ENCODE measurements at regions not wholly inside any gene's neighbourhood (a gene's known extent, or its start where the extent isn't known, plus 50 kb on each side); places are given as distances from the start of the nearest gene placed in this dataset.

GRCh38 chr19:31175564-31176348 lies 173.5 kb downstream of the TSHZ3 start:
- no peak overlapping the region for H3K4me3 Mint-ChIP-seq
- DNase-seq (ENCODE audit: low spot score) (no peak), ATAC-seq (no peak)
- H3K4me1 Mint-ChIP-seq, result peaks cover 3% of the 10 kb centered on the region; the same call in 2 of the 3 replicates
- peaks cover 2% of the 10 kb centered on the region for H3K27me3 Mint-ChIP-seq (ENCODE audit: insufficient read depth, low read depth, poor library complexity)
- no peak overlapping the region for H2AFZ ChIP-seq
- H3K36me3 Mint-ChIP-seq (ENCODE audit: low read depth), result no peaks in the 10 kb centered on the region; the same call in 2 of the 3 replicates
- no peaks in the 10 kb centered on the region for H4K20me1 ChIP-seq (replicated peaks; ENCODE audit: insufficient read depth)
- no peaks in the 10 kb centered on the region for H3F3A ChIP-seq (replicated peaks; ENCODE audit: low read depth)
- no peaks in the 10 kb centered on the region for H3K4me1 ChIP-seq (ENCODE audit: insufficient read depth)
- no peaks in the 10 kb centered on the region for H3K79me2 ChIP-seq (replicated peaks; ENCODE audit: insufficient read depth)
- H3K27ac ChIP-seq (ENCODE audit: low read depth), result no peak overlapping the region
- no peak for TF ChIP-seq STAT1 (IDR thresholded peaks at IDR 0.05; ENCODE audit: unreplicated experiment)
- no peak for TF ChIP-seq NANOG (IDR thresholded peaks at IDR 0.05; ENCODE audit: borderline replicate concordance)
- no peak for TF ChIP-seq CREB1 (CRISPR knock-in tag; IDR thresholded peaks at IDR 0.05; ENCODE audit: low read depth)
- no peak for TF ChIP-seq ZNF331 (CRISPR knock-in tag; IDR thresholded peaks at IDR 0.05; ENCODE audit: low read depth)
- TF ChIP-seq, protein P1, sequence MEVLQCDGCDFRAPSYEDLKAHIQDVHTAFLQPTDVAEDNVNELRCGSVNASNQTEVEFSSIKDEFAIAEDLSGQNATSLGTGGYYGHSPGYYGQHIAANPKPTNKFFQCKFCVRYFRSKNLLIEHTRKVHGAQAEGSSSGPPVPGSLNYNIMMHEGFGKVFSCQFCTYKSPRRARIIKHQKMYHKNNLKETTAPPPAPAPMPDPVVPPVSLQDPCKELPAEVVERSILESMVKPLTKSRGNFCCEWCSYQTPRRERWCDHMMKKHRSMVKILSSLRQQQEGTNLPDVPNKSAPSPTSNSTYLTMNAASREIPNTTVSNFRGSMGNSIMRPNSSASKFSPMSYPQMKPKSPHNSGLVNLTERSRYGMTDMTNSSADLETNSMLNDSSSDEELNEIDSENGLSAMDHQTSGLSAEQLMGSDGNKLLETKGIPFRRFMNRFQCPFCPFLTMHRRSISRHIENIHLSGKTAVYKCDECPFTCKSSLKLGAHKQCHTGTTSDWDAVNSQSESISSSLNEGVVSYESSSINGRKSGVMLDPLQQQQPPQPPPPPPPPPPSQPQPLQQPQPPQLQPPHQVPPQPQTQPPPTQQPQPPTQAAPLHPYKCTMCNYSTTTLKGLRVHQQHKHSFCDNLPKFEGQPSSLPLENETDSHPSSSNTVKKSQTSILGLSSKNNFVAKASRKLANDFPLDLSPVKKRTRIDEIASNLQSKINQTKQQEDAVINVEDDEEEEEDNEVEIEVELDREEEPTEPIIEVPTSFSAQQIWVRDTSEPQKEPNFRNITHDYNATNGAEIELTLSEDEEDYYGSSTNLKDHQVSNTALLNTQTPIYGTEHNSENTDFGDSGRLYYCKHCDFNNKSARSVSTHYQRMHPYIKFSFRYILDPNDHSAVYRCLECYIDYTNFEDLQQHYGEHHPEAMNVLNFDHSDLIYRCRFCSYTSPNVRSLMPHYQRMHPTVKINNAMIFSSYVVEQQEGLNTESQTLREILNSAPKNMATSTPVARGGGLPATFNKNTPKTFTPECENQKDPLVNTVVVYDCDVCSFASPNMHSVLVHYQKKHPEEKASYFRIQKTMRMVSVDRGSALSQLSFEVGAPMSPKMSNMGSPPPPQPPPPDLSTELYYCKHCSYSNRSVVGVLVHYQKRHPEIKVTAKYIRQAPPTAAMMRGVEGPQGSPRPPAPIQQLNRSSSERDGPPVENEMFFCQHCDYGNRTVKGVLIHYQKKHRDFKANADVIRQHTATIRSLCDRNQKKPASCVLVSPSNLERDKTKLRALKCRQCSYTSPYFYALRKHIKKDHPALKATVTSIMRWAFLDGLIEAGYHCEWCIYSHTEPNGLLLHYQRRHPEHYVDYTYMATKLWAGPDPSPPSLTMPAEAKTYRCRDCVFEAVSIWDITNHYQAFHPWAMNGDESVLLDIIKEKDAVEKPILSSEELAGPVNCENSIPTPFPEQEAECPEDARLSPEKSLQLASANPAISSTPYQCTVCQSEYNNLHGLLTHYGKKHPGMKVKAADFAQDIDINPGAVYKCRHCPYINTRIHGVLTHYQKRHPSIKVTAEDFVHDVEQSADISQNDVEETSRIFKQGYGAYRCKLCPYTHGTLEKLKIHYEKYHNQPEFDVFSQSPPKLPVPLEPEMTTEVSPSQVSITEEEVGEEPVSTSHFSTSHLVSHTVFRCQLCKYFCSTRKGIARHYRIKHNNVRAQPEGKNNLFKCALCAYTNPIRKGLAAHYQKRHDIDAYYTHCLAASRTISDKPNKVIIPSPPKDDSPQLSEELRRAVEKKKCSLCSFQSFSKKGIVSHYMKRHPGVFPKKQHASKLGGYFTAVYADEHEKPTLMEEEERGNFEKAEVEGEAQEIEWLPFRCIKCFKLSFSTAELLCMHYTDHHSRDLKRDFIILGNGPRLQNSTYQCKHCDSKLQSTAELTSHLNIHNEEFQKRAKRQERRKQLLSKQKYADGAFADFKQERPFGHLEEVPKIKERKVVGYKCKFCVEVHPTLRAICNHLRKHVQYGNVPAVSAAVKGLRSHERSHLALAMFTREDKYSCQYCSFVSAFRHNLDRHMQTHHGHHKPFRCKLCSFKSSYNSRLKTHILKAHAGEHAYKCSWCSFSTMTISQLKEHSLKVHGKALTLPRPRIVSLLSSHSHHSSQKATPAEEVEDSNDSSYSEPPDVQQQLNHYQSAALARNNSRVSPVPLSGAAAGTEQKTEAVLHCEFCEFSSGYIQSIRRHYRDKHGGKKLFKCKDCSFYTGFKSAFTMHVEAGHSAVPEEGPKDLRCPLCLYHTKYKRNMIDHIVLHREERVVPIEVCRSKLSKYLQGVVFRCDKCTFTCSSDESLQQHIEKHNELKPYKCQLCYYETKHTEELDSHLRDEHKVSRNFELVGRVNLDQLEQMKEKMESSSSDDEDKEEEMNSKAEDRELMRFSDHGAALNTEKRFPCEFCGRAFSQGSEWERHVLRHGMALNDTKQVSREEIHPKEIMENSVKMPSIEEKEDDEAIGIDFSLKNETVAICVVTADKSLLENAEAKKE (CRISPR knock-in tag; IDR thresholded peaks at IDR 0.05), result no peak
- no peak for TF ChIP-seq ETS1 (IDR thresholded peaks at IDR 0.05)
- no peak for TF ChIP-seq ZNF114 (CRISPR knock-in tag; IDR thresholded peaks at IDR 0.05)
- no peak for TF ChIP-seq JUNB (IDR thresholded peaks at IDR 0.05; ENCODE audit: unreplicated experiment)
- TF ChIP-seq, protein P2, sequence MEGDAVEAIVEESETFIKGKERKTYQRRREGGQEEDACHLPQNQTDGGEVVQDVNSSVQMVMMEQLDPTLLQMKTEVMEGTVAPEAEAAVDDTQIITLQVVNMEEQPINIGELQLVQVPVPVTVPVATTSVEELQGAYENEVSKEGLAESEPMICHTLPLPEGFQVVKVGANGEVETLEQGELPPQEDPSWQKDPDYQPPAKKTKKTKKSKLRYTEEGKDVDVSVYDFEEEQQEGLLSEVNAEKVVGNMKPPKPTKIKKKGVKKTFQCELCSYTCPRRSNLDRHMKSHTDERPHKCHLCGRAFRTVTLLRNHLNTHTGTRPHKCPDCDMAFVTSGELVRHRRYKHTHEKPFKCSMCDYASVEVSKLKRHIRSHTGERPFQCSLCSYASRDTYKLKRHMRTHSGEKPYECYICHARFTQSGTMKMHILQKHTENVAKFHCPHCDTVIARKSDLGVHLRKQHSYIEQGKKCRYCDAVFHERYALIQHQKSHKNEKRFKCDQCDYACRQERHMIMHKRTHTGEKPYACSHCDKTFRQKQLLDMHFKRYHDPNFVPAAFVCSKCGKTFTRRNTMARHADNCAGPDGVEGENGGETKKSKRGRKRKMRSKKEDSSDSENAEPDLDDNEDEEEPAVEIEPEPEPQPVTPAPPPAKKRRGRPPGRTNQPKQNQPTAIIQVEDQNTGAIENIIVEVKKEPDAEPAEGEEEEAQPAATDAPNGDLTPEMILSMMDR (conservative IDR thresholded peaks at IDR 0.05; ENCODE audit: low read depth in 2 of 2), result no peak
- TF ChIP-seq REST (IDR thresholded peaks at IDR 0.05; ENCODE audit: unreplicated experiment), result no peak
- no peak for TF ChIP-seq EZH2phosphoT487 (IDR thresholded peaks at IDR 0.05; ENCODE audit: unreplicated experiment)
- no peak for TF ChIP-seq EZH2 (IDR thresholded peaks at IDR 0.05; ENCODE audit: low read depth, unreplicated experiment)
- H3K36me3 ChIP-seq (ENCODE audit: insufficient read depth), result no peaks in the 10 kb centered on the region
- H3K9me3 Mint-ChIP-seq, result no peaks in the 10 kb centered on the region; the same call in 2 of the 3 replicates
- H3K4me3 ChIP-seq, result no peak overlapping the region
- H3K27me3 ChIP-seq (ENCODE audit: insufficient read depth), result no peaks in the 10 kb centered on the region
- H3K27ac Mint-ChIP-seq, result no peak overlapping the region
- H3K4me2 ChIP-seq, result no peak overlapping the region
- peaks cover 18% of the 10 kb centered on the region for H3K9me2 ChIP-seq (ENCODE audit: insufficient read depth)
